ENCODE measurements at regions not wholly inside any gene's neighbourhood (a gene's known extent, or its start where the extent isn't known, plus 50 kb on each side); places are given as distances from the start of the nearest gene placed in this dataset.

DNA sequence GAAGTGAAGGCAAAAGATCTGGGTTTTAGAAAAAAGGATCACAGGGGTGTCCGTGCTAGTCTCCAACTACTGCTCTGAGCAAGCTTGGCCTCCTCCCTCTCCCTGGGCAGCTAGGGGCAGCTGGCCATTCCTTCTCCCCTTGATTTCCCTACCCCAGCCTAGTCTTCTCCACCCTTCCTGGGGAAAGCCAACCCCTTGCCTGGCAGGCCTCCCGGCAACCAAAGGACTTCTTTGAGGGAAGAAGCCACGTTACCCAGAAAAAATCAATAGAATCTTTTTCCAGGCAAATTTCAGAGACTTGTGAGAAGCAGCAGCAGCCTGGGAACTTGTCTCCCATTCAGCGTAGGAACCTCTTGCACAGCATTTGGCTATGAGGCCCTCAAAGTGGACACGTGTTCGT, 91.5 kb downstream of the MIAT start:
- no peak overlapping the region for H2AFZ ChIP-seq (ENCODE audit: low read depth, low read length)
- no peak overlapping the region for H3K9ac ChIP-seq (ENCODE audit: low read length)
- no peaks in the 10 kb centered on the region for H3K36me3 ChIP-seq (replicated peaks; ENCODE audit: low read depth, low read length)
- no peaks in the 10 kb centered on the region for H3K27me3 ChIP-seq (ENCODE audit: low read depth, low read length)
- H3K4me1 ChIP-seq (ENCODE audit: low read length): no peaks in the 10 kb centered on the region
- no peak overlapping the region for H3K4me3 ChIP-seq (ENCODE audit: low read length)
- TF ChIP-seq, protein P1, sequence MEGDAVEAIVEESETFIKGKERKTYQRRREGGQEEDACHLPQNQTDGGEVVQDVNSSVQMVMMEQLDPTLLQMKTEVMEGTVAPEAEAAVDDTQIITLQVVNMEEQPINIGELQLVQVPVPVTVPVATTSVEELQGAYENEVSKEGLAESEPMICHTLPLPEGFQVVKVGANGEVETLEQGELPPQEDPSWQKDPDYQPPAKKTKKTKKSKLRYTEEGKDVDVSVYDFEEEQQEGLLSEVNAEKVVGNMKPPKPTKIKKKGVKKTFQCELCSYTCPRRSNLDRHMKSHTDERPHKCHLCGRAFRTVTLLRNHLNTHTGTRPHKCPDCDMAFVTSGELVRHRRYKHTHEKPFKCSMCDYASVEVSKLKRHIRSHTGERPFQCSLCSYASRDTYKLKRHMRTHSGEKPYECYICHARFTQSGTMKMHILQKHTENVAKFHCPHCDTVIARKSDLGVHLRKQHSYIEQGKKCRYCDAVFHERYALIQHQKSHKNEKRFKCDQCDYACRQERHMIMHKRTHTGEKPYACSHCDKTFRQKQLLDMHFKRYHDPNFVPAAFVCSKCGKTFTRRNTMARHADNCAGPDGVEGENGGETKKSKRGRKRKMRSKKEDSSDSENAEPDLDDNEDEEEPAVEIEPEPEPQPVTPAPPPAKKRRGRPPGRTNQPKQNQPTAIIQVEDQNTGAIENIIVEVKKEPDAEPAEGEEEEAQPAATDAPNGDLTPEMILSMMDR (IDR thresholded peaks at IDR 0.05; ENCODE audit: low read depth, low read length): no peak
- TF ChIP-seq EZH2phosphoT487 (IDR thresholded peaks at IDR 0.05; ENCODE audit: low read depth): no peak
- H3K9me3 ChIP-seq (ENCODE audit: insufficient read depth, low read length): no peaks in the 10 kb centered on the region
- no peaks in the 10 kb centered on the region for H4K20me1 ChIP-seq (ENCODE audit: insufficient read depth, low read length)
- H3K27ac ChIP-seq (ENCODE audit: low read length): no peak overlapping the region
- H3K4me2 ChIP-seq (ENCODE audit: low read length): no peak overlapping the region
- H3K79me2 ChIP-seq (ENCODE audit: low read length): no peaks in the 10 kb centered on the region

DNA sequence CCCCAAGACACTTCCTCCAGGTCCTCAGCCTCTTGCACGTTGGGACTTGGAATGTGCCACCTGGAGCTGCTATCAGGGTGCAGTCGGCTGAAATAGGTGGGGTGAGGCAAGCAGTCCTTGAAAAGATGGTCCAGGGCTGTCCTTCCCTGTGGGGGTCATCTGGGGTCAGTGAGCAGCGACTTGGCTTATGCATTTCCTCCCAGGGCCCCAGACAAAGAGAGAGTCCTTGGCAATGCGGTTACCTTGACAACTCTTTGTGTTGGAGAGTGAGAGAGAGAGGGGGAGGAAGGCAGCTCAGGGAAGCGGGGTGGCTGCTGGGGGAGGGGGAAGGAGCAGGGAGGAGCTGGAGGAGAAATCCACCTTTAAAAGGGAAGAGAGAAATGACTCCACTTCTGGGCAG, 93.8 kb downstream of the MIAT start:
- Histone ChIP-seq H3K9ac (ENCODE audit: low read length) (no peak overlapping the region), H3K4me3 (ENCODE audit: low read length) (no peak overlapping the region)

DNA sequence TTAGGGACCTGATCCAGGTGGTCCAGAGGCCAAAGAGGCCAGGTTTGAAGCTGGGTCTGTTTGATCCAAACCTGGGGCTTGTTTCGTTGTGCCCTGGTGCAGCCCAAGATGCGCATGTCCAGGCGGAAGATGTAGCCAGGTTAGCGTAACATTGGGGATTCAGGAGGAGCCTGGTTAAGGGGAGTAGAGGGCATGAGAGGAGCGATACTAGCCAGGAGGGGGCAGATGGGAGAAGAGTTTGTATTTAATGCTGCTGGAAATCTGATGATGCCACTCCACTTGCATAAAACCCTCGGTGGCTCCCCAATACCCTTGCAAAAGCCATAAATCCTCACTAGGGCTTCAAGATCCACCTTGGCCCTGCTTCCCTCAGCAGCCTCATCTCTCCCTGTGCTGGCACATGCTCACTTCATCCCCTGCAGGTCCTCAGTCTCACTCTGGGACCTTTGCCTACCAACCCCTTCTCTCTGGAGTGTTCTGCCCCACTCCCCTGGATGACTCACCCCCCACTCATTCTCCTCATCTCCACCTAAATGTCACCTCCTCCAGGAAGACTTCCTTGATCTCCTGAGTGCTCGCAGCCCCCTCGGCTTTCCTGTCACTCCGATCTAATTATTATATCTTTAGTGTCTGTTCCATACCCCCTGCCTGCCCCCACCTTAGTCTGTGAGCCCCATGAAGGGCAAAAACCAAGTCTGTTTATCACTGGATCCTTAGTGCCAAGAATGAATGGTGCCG, 95.9 kb downstream of the MIAT start:
- no peaks in the 10 kb centered on the region for H3K27me3 ChIP-seq (ENCODE audit: low read depth, low read length)
- no peak overlapping the region for H3K27ac ChIP-seq (ENCODE audit: low read length)
- TF ChIP-seq EZH2phosphoT487 (IDR thresholded peaks at IDR 0.05; ENCODE audit: low read depth): no peak
- TF ChIP-seq, protein P1 (IDR thresholded peaks at IDR 0.05; ENCODE audit: low read depth, low read length): no peak; the same call in 1 of the 2 replicates
- no peaks in the 10 kb centered on the region for H3K79me2 ChIP-seq (ENCODE audit: low read length)
- no peak overlapping the region for H3K4me3 ChIP-seq (ENCODE audit: low read length)
- no peak overlapping the region for H2AFZ ChIP-seq (ENCODE audit: low read depth, low read length)
- no peaks in the 10 kb centered on the region for H4K20me1 ChIP-seq (ENCODE audit: insufficient read depth, low read length)
- peaks cover 6% of the 10 kb centered on the region; the same call in 1 of the 2 replicates for H3K9me3 ChIP-seq (ENCODE audit: insufficient read depth, low read length)
- no peak overlapping the region for H3K4me2 ChIP-seq (ENCODE audit: low read length)
- no peaks in the 10 kb centered on the region for H3K36me3 ChIP-seq (replicated peaks; ENCODE audit: low read depth, low read length)
- no peaks in the 10 kb centered on the region for H3K4me1 ChIP-seq (ENCODE audit: low read length)
- no peak overlapping the region for H3K9ac ChIP-seq (ENCODE audit: low read length)

More for the DNA sequence above, 93.8 kb downstream of the MIAT start:
- Histone ChIP-seq H3K9me3 (ENCODE audit: insufficient read depth, low read length) (no peaks in the 10 kb centered on the region), H3K4me1 (ENCODE audit: low read length) (no peaks in the 10 kb centered on the region), H4K20me1 (ENCODE audit: insufficient read depth, low read length) (no peaks in the 10 kb centered on the region), H3K27ac (ENCODE audit: low read length) (no peak overlapping the region), H2AFZ (ENCODE audit: low read depth, low read length) (no peak overlapping the region), H3K4me2 (ENCODE audit: low read length) (no peak overlapping the region), H3K36me3 (replicated peaks; ENCODE audit: low read depth, low read length) (no peaks in the 10 kb centered on the region), H3K79me2 (ENCODE audit: low read length) (no peaks in the 10 kb centered on the region), H3K27me3 (ENCODE audit: low read depth, low read length) (no peaks in the 10 kb centered on the region)
- no peak for TF ChIP-seq EZH2phosphoT487 (IDR thresholded peaks at IDR 0.05; ENCODE audit: low read depth)
- TF ChIP-seq, protein P1 (IDR thresholded peaks at IDR 0.05; ENCODE audit: low read depth, low read length): no peak

DNA sequence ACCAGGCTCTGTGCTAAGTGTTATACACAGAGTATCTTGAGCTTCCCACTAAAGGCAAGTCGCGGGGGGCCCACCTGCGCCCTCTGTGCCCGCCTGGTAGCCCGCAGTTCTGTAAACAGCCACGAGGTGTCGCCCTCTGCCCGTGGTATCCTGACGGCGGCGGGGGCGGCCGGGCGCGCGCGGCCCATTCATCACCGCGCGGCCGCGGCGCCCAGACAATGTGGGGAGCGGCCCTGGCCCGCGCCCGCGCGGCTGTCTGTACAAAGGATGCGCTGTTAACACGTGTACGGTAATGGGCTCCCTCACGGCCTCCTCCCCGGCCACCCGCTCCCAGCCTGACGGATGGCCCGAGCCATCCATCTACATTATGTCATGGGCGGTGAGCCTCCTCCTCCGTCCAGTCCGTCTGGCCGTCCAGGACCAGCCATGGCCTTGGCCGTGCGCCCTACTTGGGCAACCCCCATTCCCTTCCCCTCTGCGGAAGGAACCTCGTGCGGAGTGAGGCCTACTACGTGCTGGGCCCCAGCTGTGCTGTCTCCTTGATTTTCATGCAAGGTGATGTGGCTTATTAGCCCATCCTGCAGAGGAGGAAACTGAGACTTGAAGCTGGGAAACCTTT, 99.4 kb downstream of the MIAT start:
- Histone ChIP-seq H3K4me2 (ENCODE audit: low read length) (no peak overlapping the region), H4K20me1 (ENCODE audit: insufficient read depth, low read length) (no peaks in the 10 kb centered on the region), H2AFZ (ENCODE audit: low read depth, low read length) (no peak overlapping the region), H3K27me3 (ENCODE audit: low read depth, low read length) (no peaks in the 10 kb centered on the region), H3K27ac (ENCODE audit: low read length) (no peak overlapping the region), H3K36me3 (replicated peaks; ENCODE audit: low read depth, low read length) (no peaks in the 10 kb centered on the region), H3K9ac (ENCODE audit: low read length) (no peak overlapping the region), H3K4me3 (ENCODE audit: low read length) (no peak overlapping the region), H3K79me2 (ENCODE audit: low read length) (no peaks in the 10 kb centered on the region), H3K9me3 (ENCODE audit: insufficient read depth, low read length) (peaks cover 6% of the 10 kb centered on the region; the same call in 1 of the 2 replicates), H3K4me1 (ENCODE audit: low read length) (no peaks in the 10 kb centered on the region)
- no peak for TF ChIP-seq EZH2phosphoT487 (IDR thresholded peaks at IDR 0.05; ENCODE audit: low read depth)
- TF ChIP-seq, protein P1 (IDR thresholded peaks at IDR 0.05; ENCODE audit: low read depth, low read length): no peak
